Fibroblast of skin of back (primary cell): ENCODE measurements at regions not wholly inside any gene's neighbourhood (a gene's known extent, or its start where the extent isn't known, plus 50 kb on each side); places are given as distances from the start of the nearest gene placed in this dataset.

ENCODE experiments used
- DNase-seq: peaks from one replicate; pipeline ENCODE4 v3.0.0-alpha.2; 2013

- peak; percentile 22 for DNase-seq
Observed at GRCh38 chr1:34500451-34500850, 254.4 kb upstream of the GJB5 start.

GRCh38 chr1:34511802-34512201 is 243.0 kb upstream of the GJB5 start:
- no peak for DNase-seq

- DNase-seq = no peak
Observed at GRCh38 chr1:34518146-34518699, 236.6 kb upstream of the GJB5 start.

- DNase-seq = no peak
Observed at GRCh38 chr1:34520111-34520510, 234.7 kb upstream of the GJB5 start.

GRCh38 chr1:34524783-34525182 is 230.1 kb upstream of the GJB5 start:
- DNase-seq = no peak

- no peak for DNase-seq
Observed at GRCh38 chr1:34529935-34530859, 224.7 kb upstream of the GJB5 start.

GRCh38 chr1:34532113-34532512 is 222.7 kb upstream of the GJB5 start:
- DNase-seq = no peak

GRCh38 chr1:34538481-34538880 is 216.4 kb upstream of the GJB5 start:
- DNase-seq = no peak

- peak; percentile 1 for DNase-seq
Observed at GRCh38 chr1:34547046-34547674, 207.7 kb upstream of the GJB5 start.

GRCh38 chr1:34549199-34549598 is 205.6 kb upstream of the GJB5 start:
- DNase-seq = peak; percentile 2

- DNase-seq = no peak
Observed at GRCh38 chr1:34578306-34578705, 176.5 kb upstream of the GJB5 start.

- DNase-seq = no peak
Observed at GRCh38 chr1:34582356-34582755, 172.5 kb upstream of the GJB5 start.

- no peak for DNase-seq
Observed at GRCh38 chr1:34587761-34588160, 167.1 kb upstream of the GJB5 start.

GRCh38 chr1:34590211-34590623 is 164.6 kb upstream of the GJB5 start:
- no peak for DNase-seq

GRCh38 chr1:34591751-34592629 is 162.9 kb upstream of the GJB5 start:
- DNase-seq = no peak

- DNase-seq = peak; percentile 58
Observed at GRCh38 chr1:34597877-34598514, 156.9 kb upstream of the GJB5 start.

- DNase-seq = no peak
Observed at GRCh38 chr1:34602907-34603306, 151.9 kb upstream of the GJB5 start.

GRCh38 chr1:34603594-34603993 is 151.3 kb upstream of the GJB5 start:
- no peak for DNase-seq

- no peak for DNase-seq
Observed at GRCh38 chr1:34606504-34606903, 148.3 kb upstream of the GJB5 start.

GRCh38 chr1:34610063-34610462 is 144.8 kb upstream of the GJB5 start:
- DNase-seq = no peak

- DNase-seq = no peak
Observed at GRCh38 chr1:34611571-34611970, 143.3 kb upstream of the GJB5 start.
